Spleen (tissue), 11 donors: ENCODE measurements at regions not wholly inside any gene's neighbourhood (a gene's known extent, or its start where the extent isn't known, plus 50 kb on each side); places are given as distances from the start of the nearest gene placed in this dataset.
"Not testable (repeated sequence)": the region's sequence is repeated elsewhere in the genome, so short reads cannot be mapped to it uniquely, and the experiment has no call there.

Experiments used
- DNase-seq: peaks from one replicate; pipeline ENCODE4 v3.0.0-alpha.2; 2020
- H3K27ac ChIP-seq, 8 donors: fragments of 200-600 bp; sonication (generic) in 7 of 8; 1 replicate in 4 of 8; 2 replicates in 4 of 8; pipeline versions ENCODE4 v1.5.0 to v1.8.0; 2016 to 2021; ENCODE audit warnings: inconsistent platforms in 4 of 8, mild to moderate bottlenecking in 4 of 8, moderate library complexity in 1 of 8
- H3K27me3 ChIP-seq, 7 donors: fragments of 200-600 bp; sonication (generic) in 6 of 7; replicated peaks in 1 of 7; 1 replicate in 4 of 7; 2 replicates in 3 of 7; pipeline versions ENCODE4 v1.5.0 to v1.8.0; 2016 to 2021; ENCODE audit warnings: inconsistent platforms in 3 of 7, mild to moderate bottlenecking in 1 of 7
- H3K36me3 ChIP-seq, 6 donors: fragments of 200-600 bp; sonication (generic) in 5 of 6; 1 replicate in 4 of 6; 2 replicates in 2 of 6; pipeline versions ENCODE4 v1.5.0 to v1.8.0; 2016 to 2021; ENCODE audit warnings: inconsistent platforms in 2 of 6
- H3K4me1 ChIP-seq, 6 donors: fragments of 200-600 bp; sonication (generic) in 5 of 6; 1 replicate in 3 of 6; 2 replicates in 3 of 6; pipeline versions ENCODE4 v1.5.0 to v1.8.0; 2016 to 2021; ENCODE audit warnings: inconsistent platforms in 3 of 6
- H3K4me3 ChIP-seq, 8 donors: fragments of 200-600 bp; sonication (generic) in 7 of 8; 1 replicate in 4 of 8; 2 replicates in 4 of 8; pipeline versions ENCODE4 v1.5.0 to v1.8.0; 2016 to 2021; ENCODE audit warnings: inconsistent platforms in 4 of 8, mild to moderate bottlenecking in 4 of 8, moderate library complexity in 2 of 8
- H3K9me3 ChIP-seq, 8 donors: fragments of 200-600 bp; sonication (generic) in 7 of 8; 1 replicate in 4 of 8; 2 replicates in 4 of 8; pipeline versions ENCODE4 v1.5.0 to v1.8.0; 2016 to 2021; ENCODE audit warnings: inconsistent platforms in 4 of 8
- POLR2A ChIP-seq, 3 donors: fragments of 450-650 bp; IDR thresholded peaks; one replicate each; pipeline ENCODE4 v1.5.1; 2017; ENCODE audit warnings: antibody characterized with exemption in 3 of 3, mild to moderate bottlenecking in 1 of 3
- POLR2AphosphoS5 ChIP-seq, 3 donors: sonication (generic); formaldehyde crosslinking; IDR thresholded peaks; one replicate each; pipeline ENCODE4 v1.5.1; 2017; ENCODE audit warnings: antibody characterized with exemption in 3 of 3
- WGBS, 5 donors: extraction: QIAGEN DNeasy Blood & Tissue Kit in 3 of 5; methylation state at CpG; one replicate each; pipeline versions ENCODE4 v1.1.5 to v1.1.7; 2013 to 2018; 5-methylcytosine and 5-hydroxymethylcytosine counted together
- intact Hi-C: fragments of 100-400 bp; cut with DNase I; formaldehyde crosslinking; loops from one replicate; pipeline ENCODE4 v1.15.0; 2023; ENCODE audit warnings: low total_unique reads
- TF ChIP-seq, protein P1 (sequence below), 11 experiments: fragments of 200-600 bp in 7 of 11; fragments of 450-650 bp in 4 of 11; sonication (generic) in 4 of 11; IDR thresholded peaks in 8 of 11; conservative IDR thresholded peaks in 3 of 11; 1 replicate in 7 of 11; 2 replicates in 4 of 11; pipeline versions ENCODE4 v1.4.0 to v1.8.0; 2016 to 2021; ENCODE audit warnings: antibody characterized with exemption in 11 of 11, inconsistent platforms in 4 of 11, mild to moderate bottlenecking in 1 of 11
- donor health status: healthy with polysubstance abuse.
- donor health status: DM: no; HTN: no; CAD: no; lungs with moderate emphysema.
- donor health status: DM: no; HTN: no; CAD: no.
- donor health status: Bipolar disorder and iron deficiency.
- donor health status: healthy.
- donor health status: DM: no; HTN: no; CAD: no.
- donor health status: DM: yes; HTN: yes; CAD: no.

DNA sequence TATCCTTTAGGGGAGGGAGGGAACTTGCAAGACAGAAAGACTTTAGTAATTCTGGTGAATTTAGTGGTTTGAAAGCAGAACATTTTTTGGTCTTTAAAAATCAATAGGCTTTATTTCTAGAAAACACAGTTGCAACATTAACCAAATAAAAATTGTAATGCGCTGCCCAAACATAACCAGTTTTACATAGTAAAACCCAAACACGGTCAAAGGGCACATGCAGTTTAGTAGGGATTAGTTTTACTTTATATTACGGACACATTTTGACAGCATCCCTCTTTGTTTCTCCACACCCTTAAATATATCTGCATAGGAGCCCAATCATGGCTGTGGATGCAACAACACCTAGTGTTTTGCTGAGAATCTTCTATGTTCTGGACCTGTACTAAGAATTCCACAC lies 156.7 kb downstream of the NR2F2 start:
- Histone ChIP-seq H3K27ac (no peak overlapping the region), H3K27me3 (peaks cover 0 to 5% (median 0%) of the 10 kb centered on the region in 7 donors), H3K36me3 (no peaks in the 10 kb centered on the region), H3K4me3 (no peak overlapping the region), H3K4me1 (no peaks in the 10 kb centered on the region), H3K9me3 (peaks cover 0 to 2% (median 0%) of the 10 kb centered on the region in 8 donors)
- intact Hi-C loops, result no loop called here
- WGBS, 5 donors, result 82 to 92% (median 88%) methylated on average over 3 of the region's 3 CpGs
- TF ChIP-seq, protein P1, sequence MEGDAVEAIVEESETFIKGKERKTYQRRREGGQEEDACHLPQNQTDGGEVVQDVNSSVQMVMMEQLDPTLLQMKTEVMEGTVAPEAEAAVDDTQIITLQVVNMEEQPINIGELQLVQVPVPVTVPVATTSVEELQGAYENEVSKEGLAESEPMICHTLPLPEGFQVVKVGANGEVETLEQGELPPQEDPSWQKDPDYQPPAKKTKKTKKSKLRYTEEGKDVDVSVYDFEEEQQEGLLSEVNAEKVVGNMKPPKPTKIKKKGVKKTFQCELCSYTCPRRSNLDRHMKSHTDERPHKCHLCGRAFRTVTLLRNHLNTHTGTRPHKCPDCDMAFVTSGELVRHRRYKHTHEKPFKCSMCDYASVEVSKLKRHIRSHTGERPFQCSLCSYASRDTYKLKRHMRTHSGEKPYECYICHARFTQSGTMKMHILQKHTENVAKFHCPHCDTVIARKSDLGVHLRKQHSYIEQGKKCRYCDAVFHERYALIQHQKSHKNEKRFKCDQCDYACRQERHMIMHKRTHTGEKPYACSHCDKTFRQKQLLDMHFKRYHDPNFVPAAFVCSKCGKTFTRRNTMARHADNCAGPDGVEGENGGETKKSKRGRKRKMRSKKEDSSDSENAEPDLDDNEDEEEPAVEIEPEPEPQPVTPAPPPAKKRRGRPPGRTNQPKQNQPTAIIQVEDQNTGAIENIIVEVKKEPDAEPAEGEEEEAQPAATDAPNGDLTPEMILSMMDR (IDR thresholded peaks at IDR 0.05 in 8 of 11, conservative IDR thresholded peaks at IDR 0.05 in 3 of 11), result no peak
- TF ChIP-seq POLR2AphosphoS5 (IDR thresholded peaks at IDR 0.05) (no peak), POLR2A (IDR thresholded peaks at IDR 0.05) (no peak)
- DNase-seq, result no peak

DNA sequence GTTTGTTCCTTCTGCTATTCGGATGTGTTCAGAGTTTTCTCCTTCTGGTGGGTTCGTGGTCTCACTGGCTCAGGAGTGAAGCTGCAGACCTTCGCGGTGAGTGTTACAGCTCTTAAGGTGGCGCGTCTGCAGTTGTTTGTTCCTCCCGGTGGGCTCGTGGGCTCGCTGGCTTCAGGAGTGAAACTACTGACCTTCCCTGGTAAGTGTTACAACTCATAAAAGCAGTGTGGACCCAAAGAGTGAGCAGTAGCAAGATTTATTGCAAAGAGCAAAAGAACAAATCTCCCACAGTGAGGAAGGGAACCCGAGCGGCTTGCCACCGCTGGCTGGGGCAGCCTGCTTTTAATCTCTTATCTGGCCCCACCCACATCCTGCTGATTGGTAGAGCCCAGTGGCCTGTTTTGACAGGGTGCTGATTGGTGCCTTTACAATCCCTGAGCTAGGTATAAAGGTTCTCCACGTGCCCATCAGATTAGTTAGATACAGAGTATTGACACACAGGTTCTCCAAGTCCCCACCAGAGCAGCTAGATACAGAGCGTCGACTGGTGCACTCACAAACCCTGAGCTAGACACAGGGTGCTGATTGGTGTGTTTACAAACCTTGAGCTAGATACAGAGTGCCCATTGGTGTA lies 160.7 kb downstream of the NR2F2 start:
- H3K4me3 ChIP-seq, DNase-seq, H3K27ac ChIP-seq, H3K27me3 ChIP-seq, H3K9me3 ChIP-seq, intact Hi-C loops, H3K36me3 ChIP-seq, H3K4me1 ChIP-seq: not testable (repeated sequence)
- WGBS, 5 donors, result 36 to 76% (median 73%) methylated on average over 10 to 15 of the region's 15 CpGs

DNA sequence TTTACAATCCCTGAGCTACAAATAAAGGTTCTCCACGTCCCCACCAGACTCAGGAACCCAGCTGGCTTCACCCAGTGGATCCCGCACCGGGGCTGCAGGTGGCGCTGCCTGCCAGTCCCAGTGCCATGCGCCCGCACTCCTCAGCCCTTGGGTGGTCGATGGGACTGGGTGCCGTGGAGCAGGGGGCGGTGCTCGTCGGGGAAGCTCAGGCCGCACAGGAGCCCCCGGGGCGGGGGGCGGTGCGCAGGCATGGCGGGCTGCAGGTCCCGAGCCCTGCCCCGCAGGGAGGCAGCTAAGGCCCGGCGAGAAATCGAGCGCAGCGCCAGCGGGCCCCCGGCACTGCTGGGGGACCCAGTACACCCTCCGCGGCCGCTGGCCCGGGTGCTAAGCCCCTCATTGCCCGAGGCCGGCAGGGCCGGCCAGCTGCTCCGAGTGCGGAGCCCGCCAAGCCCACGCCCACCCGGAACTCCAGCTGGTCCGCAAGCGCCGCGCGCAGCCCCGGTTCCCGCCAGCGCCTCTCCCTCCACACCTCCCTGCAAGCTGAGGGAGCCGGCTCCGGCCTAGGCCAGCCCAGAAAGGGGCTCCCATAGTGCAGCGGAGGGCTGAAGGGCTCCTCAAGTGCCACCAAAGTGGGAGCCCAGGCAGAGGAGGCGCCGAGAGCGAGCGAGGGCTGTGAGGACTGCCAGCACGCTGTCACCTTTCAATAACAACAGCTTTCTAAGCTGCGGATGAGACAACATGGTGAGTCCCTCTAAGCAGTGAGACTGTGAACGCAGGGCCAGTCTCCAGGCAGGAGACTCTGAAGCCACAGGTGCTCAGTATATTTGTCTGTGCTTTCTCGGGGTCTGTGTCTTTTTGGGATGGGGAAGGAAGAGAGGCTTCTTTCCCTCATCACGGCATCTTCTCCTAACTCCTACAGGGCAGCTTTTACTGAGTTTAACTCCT lies 161.5 kb downstream of the NR2F2 start:
- H3K36me3 ChIP-seq, H3K9me3 ChIP-seq, H3K4me1 ChIP-seq, H3K4me3 ChIP-seq, intact Hi-C loops, H3K27me3 ChIP-seq, H3K27ac ChIP-seq, DNase-seq: not testable (repeated sequence)
- 88 to 95% (median 91%) methylated on average over 15 to 58 of the region's 58 CpGs for WGBS, 5 donors

DNA sequence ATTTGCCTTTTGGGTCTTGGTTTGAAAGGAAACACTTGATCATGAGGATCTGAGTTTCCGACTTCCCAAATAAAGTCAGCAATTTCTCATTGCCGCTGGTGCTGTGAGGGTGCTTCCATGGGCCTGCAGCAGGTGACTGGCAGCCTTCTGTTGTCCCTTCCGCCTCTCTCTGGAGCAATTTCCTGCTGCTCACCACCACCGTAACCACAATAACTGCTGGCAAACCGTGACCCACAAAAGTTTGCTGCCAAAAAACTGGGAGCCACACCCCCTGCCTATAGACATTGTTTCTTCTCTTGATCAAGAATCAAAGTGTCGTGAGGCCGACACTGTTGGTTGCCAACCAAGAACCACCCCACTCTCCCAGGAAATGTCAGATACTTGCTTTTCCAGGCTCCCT lies 164.0 kb downstream of the NR2F2 start:
- Histone ChIP-seq H3K4me1 (no peaks in the 10 kb centered on the region), H3K27ac (no peak overlapping the region), H3K9me3 (peaks cover 0 to 2% (median 0%) of the 10 kb centered on the region in 8 donors), H3K27me3 (no peaks in the 10 kb centered on the region), H3K4me3 (no peak overlapping the region), H3K36me3 (no peaks in the 10 kb centered on the region)
- intact Hi-C loops, result no loop called here
- WGBS, 5 donors, result 25 to 50% (median 38%) methylated on average over 7 of the region's 7 CpGs
- DNase-seq, result no peak
- TF ChIP-seq POLR2A (IDR thresholded peaks at IDR 0.05) (no peak), POLR2AphosphoS5 (IDR thresholded peaks at IDR 0.05) (no peak)
- TF ChIP-seq, protein P1 (IDR thresholded peaks at IDR 0.05 in 8 of 11, conservative IDR thresholded peaks at IDR 0.05 in 3 of 11), result no peak

DNA sequence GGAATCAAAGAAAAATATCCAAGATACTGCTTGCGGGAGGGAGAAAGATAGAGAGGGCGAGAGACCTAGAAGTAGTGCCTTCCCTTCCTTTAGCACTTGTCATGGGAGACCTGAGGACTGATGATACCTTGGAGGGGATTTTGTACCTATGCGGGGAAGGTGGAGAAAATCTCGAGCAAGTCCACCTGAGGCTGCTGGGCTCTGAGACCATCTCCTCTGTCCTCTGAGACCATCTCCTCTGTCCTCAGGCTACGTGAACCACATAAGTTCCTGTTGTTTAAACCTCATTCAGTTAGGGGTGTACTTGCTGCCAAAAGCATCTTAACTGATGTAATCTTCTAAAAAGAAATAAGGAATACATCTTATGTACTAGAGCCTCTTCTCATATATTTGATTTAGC lies 164.9 kb downstream of the NR2F2 start:
- Histone ChIP-seq H3K27ac (no peak overlapping the region), H3K4me3 (no peak overlapping the region), H3K36me3 (no peaks in the 10 kb centered on the region), H3K4me1 (no peaks in the 10 kb centered on the region), H3K9me3 (peaks cover 0 to 2% (median 0%) of the 10 kb centered on the region in 8 donors), H3K27me3 (no peaks in the 10 kb centered on the region)
- no peak for TF ChIP-seq POLR2A (IDR thresholded peaks at IDR 0.05)
- no peak for TF ChIP-seq POLR2AphosphoS5 (IDR thresholded peaks at IDR 0.05)
- TF ChIP-seq, protein P1 (IDR thresholded peaks at IDR 0.05 in 8 of 11, conservative IDR thresholded peaks at IDR 0.05 in 3 of 11), result no peak
- WGBS, 5 donors, result 74 to 88% (median 80%) methylated on average over 5 of the region's 5 CpGs
- intact Hi-C loops, result no loop called here
- DNase-seq, result no peak
